ENCODE measurements at regions not wholly inside any gene's neighbourhood (a gene's known extent, or its start where the extent isn't known, plus 50 kb on each side); places are given as distances from the start of the nearest gene placed in this dataset.
A peak's percentile ranks its signal among the peaks of the same experiment; 100 is the strongest.
"Not testable (repeated sequence)": the region's sequence is repeated elsewhere in the genome, so short reads cannot be mapped to it uniquely, and the experiment has no call there.

DNA sequence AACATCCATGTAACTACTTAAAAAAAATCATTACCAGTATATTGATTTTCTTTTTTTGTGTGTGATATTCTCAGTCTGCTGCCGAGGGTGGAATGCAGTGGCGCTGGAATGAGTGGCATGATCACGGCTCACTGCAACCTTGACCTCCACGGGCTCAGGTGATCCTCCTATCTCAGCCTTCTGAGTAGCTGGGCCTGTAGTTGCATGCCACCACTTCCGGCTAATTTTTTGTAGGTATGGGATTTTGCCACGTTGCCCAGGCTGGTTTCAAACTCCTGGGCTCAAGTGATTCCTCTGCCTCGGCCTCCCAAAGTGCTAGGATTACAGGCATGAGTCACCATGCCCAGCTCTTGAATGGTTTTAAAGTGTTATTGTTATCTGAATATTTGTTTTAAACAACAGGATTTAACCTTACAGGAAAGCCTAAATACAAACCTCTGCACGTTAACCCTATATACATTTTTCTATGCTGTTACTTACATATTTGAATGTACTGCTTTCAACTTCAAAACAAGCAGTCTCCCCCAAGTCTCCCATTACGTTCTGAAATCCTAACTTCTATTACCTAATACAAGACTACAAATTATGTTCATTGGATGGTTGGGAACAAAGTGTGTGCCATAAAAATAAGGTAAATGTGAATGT is 61.7 kb downstream of the KPNA2 start:
- Histone ChIP-seq H3K4me3 (no peak overlapping the region), H3K9me3 (no peaks in the 10 kb centered on the region), H3K4me1 (peaks cover 0 to 7% (median 2%) of the 10 kb centered on the region in 4 donors), H3K27ac (no peak overlapping the region), H3K36me3 (no peaks in the 10 kb centered on the region), H3K27me3 (no peaks in the 10 kb centered on the region)
- DNase-seq, result no peak
- in situ Hi-C loops (cut with MboI; ENCODE audit: low pct_ligation_motif_present in 1 of 4, low pct_unique_long_range_greater_than_20kb in 1 of 4, low sequenced_read_pairs in 3 of 4), result no loop called here
- WGBS, 2 donors (ENCODE audit: low coverage in 1 of 2), result 77 to 80% methylated on average over 5 to 9 of the region's 9 CpGs
- TF ChIP-seq, protein P1, sequence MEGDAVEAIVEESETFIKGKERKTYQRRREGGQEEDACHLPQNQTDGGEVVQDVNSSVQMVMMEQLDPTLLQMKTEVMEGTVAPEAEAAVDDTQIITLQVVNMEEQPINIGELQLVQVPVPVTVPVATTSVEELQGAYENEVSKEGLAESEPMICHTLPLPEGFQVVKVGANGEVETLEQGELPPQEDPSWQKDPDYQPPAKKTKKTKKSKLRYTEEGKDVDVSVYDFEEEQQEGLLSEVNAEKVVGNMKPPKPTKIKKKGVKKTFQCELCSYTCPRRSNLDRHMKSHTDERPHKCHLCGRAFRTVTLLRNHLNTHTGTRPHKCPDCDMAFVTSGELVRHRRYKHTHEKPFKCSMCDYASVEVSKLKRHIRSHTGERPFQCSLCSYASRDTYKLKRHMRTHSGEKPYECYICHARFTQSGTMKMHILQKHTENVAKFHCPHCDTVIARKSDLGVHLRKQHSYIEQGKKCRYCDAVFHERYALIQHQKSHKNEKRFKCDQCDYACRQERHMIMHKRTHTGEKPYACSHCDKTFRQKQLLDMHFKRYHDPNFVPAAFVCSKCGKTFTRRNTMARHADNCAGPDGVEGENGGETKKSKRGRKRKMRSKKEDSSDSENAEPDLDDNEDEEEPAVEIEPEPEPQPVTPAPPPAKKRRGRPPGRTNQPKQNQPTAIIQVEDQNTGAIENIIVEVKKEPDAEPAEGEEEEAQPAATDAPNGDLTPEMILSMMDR (IDR thresholded peaks at IDR 0.05), result no peak
- no peak for TF ChIP-seq POLR2AphosphoS5 (IDR thresholded peaks at IDR 0.05)
- no peak for TF ChIP-seq EP300 (IDR thresholded peaks at IDR 0.05; ENCODE audit: low read depth)
- no peak for TF ChIP-seq POLR2A (IDR thresholded peaks at IDR 0.05)
- intact Hi-C loops (cut with DNase I; ENCODE audit: low total_unique reads), result no loop called here

DNA sequence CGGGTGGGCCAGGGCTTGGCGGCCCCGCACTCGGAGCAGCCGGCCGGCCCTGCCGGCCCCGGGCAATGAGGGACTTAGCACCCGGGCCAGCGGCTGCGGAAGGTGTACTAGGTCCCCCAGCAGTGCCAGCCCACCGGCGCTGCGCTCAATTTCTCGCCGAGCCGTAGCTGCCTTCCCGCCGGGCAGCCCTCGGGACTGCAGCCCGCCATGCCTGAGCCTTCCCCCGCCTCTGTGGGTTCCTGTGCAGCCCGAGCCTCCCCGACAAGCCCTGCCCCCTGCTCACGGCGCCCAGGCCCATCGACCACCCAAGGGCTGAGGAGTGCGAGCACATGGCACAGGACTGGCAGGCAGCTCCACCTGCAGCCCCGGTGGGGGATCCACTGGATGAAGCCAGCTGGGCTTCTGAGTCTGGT is 63.8 kb downstream of the KPNA2 start:
- H3K4me1 ChIP-seq, result peaks cover 0 to 22% (median 12%) of the 10 kb centered on the region in 4 donors

DNA sequence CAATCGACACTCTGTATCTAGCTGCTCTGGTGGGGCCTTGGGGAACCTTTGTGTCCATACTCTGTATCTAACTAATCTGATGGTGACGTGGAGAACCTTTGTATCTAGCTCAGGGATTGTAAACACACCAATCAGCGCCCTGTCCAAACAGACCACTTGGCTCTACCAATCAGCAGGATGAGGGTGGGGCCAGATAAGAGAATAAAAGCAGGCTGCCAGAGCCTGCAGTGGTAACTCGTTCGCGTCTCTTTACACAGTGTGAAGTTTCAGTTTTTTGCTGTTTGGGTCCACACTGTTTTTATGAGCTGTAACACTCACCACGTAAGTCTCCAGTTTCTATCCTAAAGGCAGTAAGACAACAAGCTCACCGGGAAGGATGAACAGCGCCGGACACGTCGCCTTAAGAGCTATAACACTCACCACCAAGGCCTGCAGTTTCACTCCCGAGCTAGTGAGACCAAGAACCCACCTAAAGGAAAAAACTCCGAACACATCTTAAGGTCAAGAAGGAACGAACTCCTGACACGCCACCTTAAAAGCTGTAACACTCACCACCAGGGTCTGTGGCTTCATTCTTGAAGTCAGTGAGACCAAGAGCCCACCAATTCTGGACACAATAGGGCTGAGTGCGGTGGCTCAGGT is 64.6 kb downstream of the KPNA2 start:
- DNase-seq, result no peak
- Histone ChIP-seq H3K36me3 (no peaks in the 10 kb centered on the region), H3K4me3 (no peak overlapping the region), H3K27ac (peak overlapping the region in 1 of 4 donors; percentile 94), H3K9me3 (no peaks in the 10 kb centered on the region), H3K27me3 (no peaks in the 10 kb centered on the region), H3K4me1 (peaks cover 0 to 22% (median 12%) of the 10 kb centered on the region in 4 donors)
- in situ Hi-C loops (cut with MboI; ENCODE audit: low pct_ligation_motif_present in 1 of 4, low pct_unique_long_range_greater_than_20kb in 1 of 4, low sequenced_read_pairs in 3 of 4) (no loop called here), intact Hi-C loops (cut with DNase I; ENCODE audit: low total_unique reads) (no loop called here)
- TF ChIP-seq EP300 (IDR thresholded peaks at IDR 0.05; ENCODE audit: low read depth) (no peak), POLR2A (IDR thresholded peaks at IDR 0.05) (no peak), POLR2AphosphoS5 (IDR thresholded peaks at IDR 0.05) (no peak)
- TF ChIP-seq, protein P1 (IDR thresholded peaks at IDR 0.05), result no peak
- WGBS, 2 donors (ENCODE audit: low coverage in 1 of 2), result 83 to 89% methylated on average over 2 to 17 of the region's 17 CpGs

More for the DNA sequence above, 63.8 kb downstream of the KPNA2 start:
- DNase-seq; H3K36me3 ChIP-seq; H3K27me3 ChIP-seq; H3K9me3 ChIP-seq; H3K4me3 ChIP-seq; in situ Hi-C loops (cut with MboI; ENCODE audit: low pct_ligation_motif_present in 1 of 4, low pct_unique_long_range_greater_than_20kb in 1 of 4, low sequenced_read_pairs in 3 of 4); H3K27ac ChIP-seq; intact Hi-C loops (cut with DNase I; ENCODE audit: low total_unique reads): not testable (repeated sequence)
- 95% methylated on average over 29 of the region's 29 CpGs; no CpG with 5 or more reads in 1 of the 2 donors for WGBS, 2 donors (ENCODE audit: low coverage in 1 of 2)

DNA sequence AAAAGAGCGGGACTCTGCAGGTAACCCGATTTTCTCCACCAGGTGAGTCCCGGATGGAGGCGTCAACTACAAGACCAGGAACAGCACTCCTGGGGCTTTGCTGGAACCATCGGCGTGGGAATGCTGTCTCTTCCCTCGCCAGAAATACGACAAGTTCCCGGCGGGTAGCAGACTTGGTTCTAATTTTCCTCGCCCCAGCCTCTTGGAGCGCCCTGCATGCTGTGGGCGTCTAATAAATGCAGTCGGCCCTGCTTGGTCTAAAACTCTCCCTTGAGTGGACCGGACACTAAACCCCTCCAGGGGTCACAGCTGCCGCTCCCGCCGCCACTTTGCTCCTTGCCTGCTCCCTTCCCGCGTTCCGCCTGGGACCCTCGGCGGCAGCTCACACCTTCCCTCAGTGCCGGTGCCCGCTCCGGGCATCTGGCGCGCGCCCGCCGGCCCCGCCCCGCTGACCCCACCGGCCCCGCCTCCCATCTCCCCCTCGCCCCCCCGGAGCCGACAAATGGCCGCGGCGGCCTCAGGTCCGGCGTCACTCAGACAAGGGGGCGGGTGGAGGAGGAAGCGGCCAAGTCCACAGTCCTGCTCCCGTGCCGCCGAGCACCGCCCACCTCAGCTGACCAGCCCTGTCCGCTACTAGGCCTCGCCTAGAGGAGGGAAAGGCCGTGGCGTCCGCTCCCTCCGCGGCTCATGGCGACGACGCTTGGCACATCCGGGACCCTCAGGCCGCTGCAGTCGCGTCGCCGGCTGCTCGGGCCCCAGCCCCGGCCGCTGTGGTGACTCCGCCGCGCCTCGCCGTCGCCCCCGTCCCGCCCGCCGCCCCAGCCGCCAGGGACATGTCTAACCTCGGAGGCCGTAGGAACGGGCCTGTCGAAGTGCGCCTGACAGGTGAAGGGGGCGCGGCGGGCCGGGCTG is 65.8 kb downstream of the KPNA2 start:
- Histone ChIP-seq H3K36me3 (no peaks in the 10 kb centered on the region), H3K27ac (peak overlapping the region; percentile 84 to 94 (median 88)), H3K9me3 (no peaks in the 10 kb centered on the region), H3K4me1 (peaks cover 0 to 22% (median 12%) of the 10 kb centered on the region in 4 donors), H3K4me3 (peak overlapping the region; percentile 58 to 92 (median 70)), H3K27me3 (no peaks in the 10 kb centered on the region)
- intact Hi-C loops (cut with DNase I; ENCODE audit: low total_unique reads), result no loop called here
- peak; percentile 96 for DNase-seq
- in situ Hi-C loops (cut with MboI; ENCODE audit: low pct_ligation_motif_present in 1 of 4, low pct_unique_long_range_greater_than_20kb in 1 of 4, low sequenced_read_pairs in 3 of 4), result no loop called here
- TF ChIP-seq POLR2A (IDR thresholded peaks at IDR 0.05), result peak; percentile 79
- peak; percentile 91 to 94 (median 94) for TF ChIP-seq POLR2AphosphoS5 (IDR thresholded peaks at IDR 0.05)
- TF ChIP-seq EP300 (IDR thresholded peaks at IDR 0.05; ENCODE audit: low read depth), result peak; percentile 13
- TF ChIP-seq, protein P1 (IDR thresholded peaks at IDR 0.05), result no peak
- 0 to 7% methylated on average over 6 to 49 of the region's 88 CpGs for WGBS, 2 donors (ENCODE audit: low coverage in 1 of 2)
